Prostate gland (tissue), 2 donors: ENCODE measurements at regions not wholly inside any gene's neighbourhood (a gene's known extent, or its start where the extent isn't known, plus 50 kb on each side); places are given as distances from the start of the nearest gene placed in this dataset.

Source experiments
- CTCF ChIP-seq, 4 experiments: fragments of 200-600 bp in 2 of 4; fragments of 450-650 bp in 2 of 4; sonication (generic) in 2 of 4; IDR thresholded peaks; 1 replicate in 3 of 4; 2 replicates in 1 of 4; pipeline ENCODE4 v1.5.1; 2016 to 2019; ENCODE audit warnings: antibody characterized with exemption in 4 of 4, mild to moderate bottlenecking in 2 of 4, moderate library complexity in 2 of 4
- POLR2AphosphoS5 ChIP-seq: sonication (generic); formaldehyde crosslinking; IDR thresholded peaks from one replicate; pipeline ENCODE4 v1.6.1; 2017; ENCODE audit warnings: antibody characterized with exemption

- TF ChIP-seq POLR2AphosphoS5 (no peak), CTCF (IDR thresholded peaks at IDR 0.05) (no peak)
These were observed 100.5 kb downstream of the WT1 start for GRCh38 chr11:32334822-32335221.
